Neural progenitor cell (in vitro differentiated cells): ENCODE measurements at regions not wholly inside any gene's neighbourhood (a gene's known extent, or its start where the extent isn't known, plus 50 kb on each side); places are given as distances from the start of the nearest gene placed in this dataset.

Experiments
- EZH2 ChIP-seq: fragments of 200-600 bp; sonication (generic); IDR thresholded peaks from 2 replicates; pipeline ENCODE4 v1.6.1; 2017; ENCODE audit warnings: antibody characterized with exemption, mild to moderate bottlenecking, moderate library complexity
- TF ChIP-seq, protein P1 (sequence below): fragments of 200-600 bp; sonication (generic); IDR thresholded peaks from 2 replicates; pipeline ENCODE4 v1.5.1; 2017; ENCODE audit warnings: antibody characterized with exemption, mild to moderate bottlenecking

GRCh38 chr1:118820864-118821263 is 167.3 kb downstream of the TBX15 start:
- TF ChIP-seq, protein P1, sequence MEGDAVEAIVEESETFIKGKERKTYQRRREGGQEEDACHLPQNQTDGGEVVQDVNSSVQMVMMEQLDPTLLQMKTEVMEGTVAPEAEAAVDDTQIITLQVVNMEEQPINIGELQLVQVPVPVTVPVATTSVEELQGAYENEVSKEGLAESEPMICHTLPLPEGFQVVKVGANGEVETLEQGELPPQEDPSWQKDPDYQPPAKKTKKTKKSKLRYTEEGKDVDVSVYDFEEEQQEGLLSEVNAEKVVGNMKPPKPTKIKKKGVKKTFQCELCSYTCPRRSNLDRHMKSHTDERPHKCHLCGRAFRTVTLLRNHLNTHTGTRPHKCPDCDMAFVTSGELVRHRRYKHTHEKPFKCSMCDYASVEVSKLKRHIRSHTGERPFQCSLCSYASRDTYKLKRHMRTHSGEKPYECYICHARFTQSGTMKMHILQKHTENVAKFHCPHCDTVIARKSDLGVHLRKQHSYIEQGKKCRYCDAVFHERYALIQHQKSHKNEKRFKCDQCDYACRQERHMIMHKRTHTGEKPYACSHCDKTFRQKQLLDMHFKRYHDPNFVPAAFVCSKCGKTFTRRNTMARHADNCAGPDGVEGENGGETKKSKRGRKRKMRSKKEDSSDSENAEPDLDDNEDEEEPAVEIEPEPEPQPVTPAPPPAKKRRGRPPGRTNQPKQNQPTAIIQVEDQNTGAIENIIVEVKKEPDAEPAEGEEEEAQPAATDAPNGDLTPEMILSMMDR: no peak
- no peak for TF ChIP-seq EZH2
